ENCODE measurements at regions not wholly inside any gene's neighbourhood (a gene's known extent, or its start where the extent isn't known, plus 50 kb on each side); places are given as distances from the start of the nearest gene placed in this dataset.

DNA sequence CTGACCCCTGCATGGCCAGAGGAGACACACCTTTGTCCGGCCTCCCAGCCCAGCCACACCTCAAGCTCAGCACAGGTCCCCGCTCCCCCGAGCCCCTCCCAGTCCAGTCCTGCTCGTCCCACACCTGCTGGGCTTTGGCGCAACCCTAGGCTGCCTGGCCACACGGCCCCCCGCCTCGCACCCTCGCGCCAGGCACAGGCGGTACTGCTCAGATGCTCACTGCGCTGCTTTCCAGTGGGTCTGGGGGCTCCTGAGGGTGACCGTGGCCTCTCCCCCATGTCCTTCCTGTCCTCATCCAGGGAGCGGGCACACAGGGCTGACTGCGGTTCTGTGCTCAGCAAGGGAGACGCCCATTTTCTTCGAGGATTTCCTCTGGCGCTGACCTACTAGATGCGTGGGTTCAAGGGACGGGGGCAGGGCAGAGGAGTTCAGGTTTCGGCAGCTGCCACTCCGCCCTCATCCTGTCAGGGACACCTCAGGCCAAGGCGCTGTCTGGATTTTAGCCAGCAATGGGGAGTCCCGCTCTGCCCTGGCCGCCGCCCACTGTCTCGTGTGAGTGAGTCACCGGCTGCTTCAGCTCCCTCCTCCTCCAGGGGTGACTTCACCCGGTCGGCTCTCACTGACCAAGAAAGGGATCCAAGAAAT, 118.0 kb upstream of the ZNF469 start (continued):
- TF ChIP-seq, protein P1, sequence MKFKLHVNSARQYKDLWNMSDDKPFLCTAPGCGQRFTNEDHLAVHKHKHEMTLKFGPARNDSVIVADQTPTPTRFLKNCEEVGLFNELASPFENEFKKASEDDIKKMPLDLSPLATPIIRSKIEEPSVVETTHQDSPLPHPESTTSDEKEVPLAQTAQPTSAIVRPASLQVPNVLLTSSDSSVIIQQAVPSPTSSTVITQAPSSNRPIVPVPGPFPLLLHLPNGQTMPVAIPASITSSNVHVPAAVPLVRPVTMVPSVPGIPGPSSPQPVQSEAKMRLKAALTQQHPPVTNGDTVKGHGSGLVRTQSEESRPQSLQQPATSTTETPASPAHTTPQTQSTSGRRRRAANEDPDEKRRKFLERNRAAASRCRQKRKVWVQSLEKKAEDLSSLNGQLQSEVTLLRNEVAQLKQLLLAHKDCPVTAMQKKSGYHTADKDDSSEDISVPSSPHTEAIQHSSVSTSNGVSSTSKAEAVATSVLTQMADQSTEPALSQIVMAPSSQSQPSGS (CRISPR knock-in tag; IDR thresholded peaks at IDR 0.05) = no peak
- no peak for TF ChIP-seq ZNF347 (CRISPR knock-in tag; IDR thresholded peaks at IDR 0.05; ENCODE audit: low read depth)
- TF ChIP-seq MEF2A (IDR thresholded peaks at IDR 0.05; ENCODE audit: control insufficient read depth, low read depth, low read length) = no peak
- no peak for TF ChIP-seq ZNF23 (CRISPR knock-in tag; IDR thresholded peaks at IDR 0.05)
- no peak for TF ChIP-seq SRSF9 (IDR thresholded peaks at IDR 0.05; ENCODE audit: borderline replicate concordance, low read depth, low read length)
- TF ChIP-seq, protein P2, sequence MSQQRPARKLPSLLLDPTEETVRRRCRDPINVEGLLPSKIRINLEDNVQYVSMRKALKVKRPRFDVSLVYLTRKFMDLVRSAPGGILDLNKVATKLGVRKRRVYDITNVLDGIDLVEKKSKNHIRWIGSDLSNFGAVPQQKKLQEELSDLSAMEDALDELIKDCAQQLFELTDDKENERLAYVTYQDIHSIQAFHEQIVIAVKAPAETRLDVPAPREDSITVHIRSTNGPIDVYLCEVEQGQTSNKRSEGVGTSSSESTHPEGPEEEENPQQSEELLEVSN (IDR thresholded peaks at IDR 0.05; ENCODE audit: borderline replicate concordance in 1 of 2, extremely low read depth in 1 of 2, insufficient read depth in 1 of 2, insufficient read length in 1 of 2, low read depth in 1 of 2, low read length in 1 of 2, poor library complexity in 1 of 2, severe bottlenecking in 1 of 2) = no peak
- no peak for TF ChIP-seq POLR2AphosphoS5 (IDR thresholded peaks at IDR 0.05; ENCODE audit: control insufficient read depth, insufficient read depth, low read depth, low read length)
- no peak for TF ChIP-seq TARDBP (IDR thresholded peaks at IDR 0.05)
- TF ChIP-seq, protein P3, sequence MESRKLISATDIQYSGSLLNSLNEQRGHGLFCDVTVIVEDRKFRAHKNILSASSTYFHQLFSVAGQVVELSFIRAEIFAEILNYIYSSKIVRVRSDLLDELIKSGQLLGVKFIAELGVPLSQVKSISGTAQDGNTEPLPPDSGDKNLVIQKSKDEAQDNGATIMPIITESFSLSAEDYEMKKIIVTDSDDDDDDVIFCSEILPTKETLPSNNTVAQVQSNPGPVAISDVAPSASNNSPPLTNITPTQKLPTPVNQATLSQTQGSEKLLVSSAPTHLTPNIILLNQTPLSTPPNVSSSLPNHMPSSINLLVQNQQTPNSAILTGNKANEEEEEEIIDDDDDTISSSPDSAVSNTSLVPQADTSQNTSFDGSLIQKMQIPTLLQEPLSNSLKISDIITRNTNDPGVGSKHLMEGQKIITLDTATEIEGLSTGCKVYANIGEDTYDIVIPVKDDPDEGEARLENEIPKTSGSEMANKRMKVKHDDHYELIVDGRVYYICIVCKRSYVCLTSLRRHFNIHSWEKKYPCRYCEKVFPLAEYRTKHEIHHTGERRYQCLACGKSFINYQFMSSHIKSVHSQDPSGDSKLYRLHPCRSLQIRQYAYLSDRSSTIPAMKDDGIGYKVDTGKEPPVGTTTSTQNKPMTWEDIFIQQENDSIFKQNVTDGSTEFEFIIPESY (CRISPR knock-in tag; IDR thresholded peaks at IDR 0.05) = no peak
- no peak for TF ChIP-seq SAP30 (IDR thresholded peaks at IDR 0.05; ENCODE audit: borderline replicate concordance, insufficient read depth, low read depth, low read length, poor library complexity, severe bottlenecking)
- peak; percentile 72 for TF ChIP-seq CTBP1 (IDR thresholded peaks at IDR 0.05; ENCODE audit: borderline replicate concordance)
- no peak for TF ChIP-seq SAFB (IDR thresholded peaks at IDR 0.05; ENCODE audit: borderline replicate concordance, low read depth, low read length)
- no peak for TF ChIP-seq MED1 (CRISPR knock-in tag; IDR thresholded peaks at IDR 0.05; ENCODE audit: borderline replicate concordance)
- peak; percentile 85; the same call in 1 of the 2 replicates for TF ChIP-seq ATF7 (IDR thresholded peaks at IDR 0.05)
- TF ChIP-seq, protein P4, sequence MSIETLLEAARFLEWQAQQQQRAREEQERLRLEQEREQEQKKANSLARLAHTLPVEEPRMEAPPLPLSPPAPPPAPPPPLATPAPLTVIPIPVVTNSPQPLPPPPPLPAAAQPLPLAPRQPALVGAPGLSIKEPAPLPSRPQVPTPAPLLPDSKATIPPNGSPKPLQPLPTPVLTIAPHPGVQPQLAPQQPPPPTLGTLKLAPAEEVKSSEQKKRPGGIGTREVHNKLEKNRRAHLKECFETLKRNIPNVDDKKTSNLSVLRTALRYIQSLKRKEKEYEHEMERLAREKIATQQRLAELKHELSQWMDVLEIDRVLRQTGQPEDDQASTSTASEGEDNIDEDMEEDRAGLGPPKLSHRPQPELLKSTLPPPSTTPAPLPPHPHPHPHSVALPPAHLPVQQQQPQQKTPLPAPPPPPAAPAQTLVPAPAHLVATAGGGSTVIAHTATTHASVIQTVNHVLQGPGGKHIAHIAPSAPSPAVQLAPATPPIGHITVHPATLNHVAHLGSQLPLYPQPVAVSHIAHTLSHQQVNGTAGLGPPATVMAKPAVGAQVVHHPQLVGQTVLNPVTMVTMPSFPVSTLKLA (conservative IDR thresholded peaks at IDR 0.05) = peak in 1 of 2 experiments; percentile 47; a peak in 1 of 4 replicates
- peak; percentile 51 for TF ChIP-seq SOX6 (IDR thresholded peaks at IDR 0.05)
- TF ChIP-seq, protein P5, sequence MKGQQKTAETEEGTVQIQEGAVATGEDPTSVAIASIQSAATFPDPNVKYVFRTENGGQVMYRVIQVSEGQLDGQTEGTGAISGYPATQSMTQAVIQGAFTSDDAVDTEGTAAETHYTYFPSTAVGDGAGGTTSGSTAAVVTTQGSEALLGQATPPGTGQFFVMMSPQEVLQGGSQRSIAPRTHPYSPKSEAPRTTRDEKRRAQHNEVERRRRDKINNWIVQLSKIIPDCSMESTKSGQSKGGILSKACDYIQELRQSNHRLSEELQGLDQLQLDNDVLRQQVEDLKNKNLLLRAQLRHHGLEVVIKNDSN (CRISPR knock-in tag; IDR thresholded peaks at IDR 0.05) = no peak
- TF ChIP-seq, protein P6, sequence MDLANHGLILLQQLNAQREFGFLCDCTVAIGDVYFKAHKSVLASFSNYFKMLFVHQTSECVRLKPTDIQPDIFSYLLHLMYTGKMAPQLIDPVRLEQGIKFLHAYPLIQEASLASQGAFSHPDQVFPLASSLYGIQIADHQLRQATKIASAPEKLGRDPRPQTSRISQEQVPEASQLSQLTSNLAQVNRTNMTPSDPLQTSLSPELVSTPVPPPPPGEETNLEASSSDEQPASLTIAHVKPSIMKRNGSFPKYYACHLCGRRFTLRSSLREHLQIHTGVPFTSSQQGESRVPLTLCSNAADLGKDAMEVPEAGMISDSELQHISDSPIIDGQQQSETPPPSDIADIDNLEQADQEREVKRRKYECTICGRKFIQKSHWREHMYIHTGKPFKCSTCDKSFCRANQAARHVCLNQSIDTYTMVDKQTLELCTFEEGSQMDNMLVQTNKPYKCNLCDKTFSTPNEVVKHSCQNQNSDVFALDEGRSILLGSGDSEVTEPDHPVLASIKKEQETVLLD (IDR thresholded peaks at IDR 0.05) = no peak

Data from K562 (cell line).